MCF 10A (cell line): ENCODE measurements at regions not wholly inside any gene's neighbourhood (a gene's known extent, or its start where the extent isn't known, plus 50 kb on each side); places are given as distances from the start of the nearest gene placed in this dataset.

Experiments
- BruUV-seq: library from RNA; stranded (reverse); fragments of 400-500 nt; replicated peaks from 2 replicates; lab custom pipeline; 2021; lab: Mats Ljungman, UMichigan
- CTCF ChIA-PET: fragments of 300-600 bp; sonication (Branson Sonifier 250); formaldehyde crosslinking; extraction: SDS; loops from one replicate; lab custom pipeline; 2021; ENCODE audit warnings: antibody characterized with exemption, inconsistent platforms; lab: Yijun Ruan, JAX
- POLR2A ChIA-PET: fragments of 300-600, 350-650 bp; sonication (Branson Sonifier 250); formaldehyde crosslinking; extraction: SDS; loops from one replicate; lab custom pipeline; 2020; ENCODE audit warnings: antibody characterized with exemption, inconsistent platforms; lab: Yijun Ruan, JAX
- DNase-seq: peaks from one replicate; pipeline ENCODE4 v3.0.0-alpha.2; 2018; ENCODE audit not compliant: unreplicated experiment
- H3K27ac Mint-ChIP-seq: one replicate; pipeline ENCODE4 v1.8.0; 2022; ENCODE audit warnings: mild to moderate bottlenecking, low read depth, mixed read lengths; ENCODE audit not compliant: unreplicated experiment
- H3K27me3 Mint-ChIP-seq: one replicate; pipeline ENCODE4 v1.8.0; 2022; ENCODE audit warnings: mixed read lengths; ENCODE audit not compliant: insufficient read depth, unreplicated experiment
- H3K36me3 Mint-ChIP-seq: one replicate; pipeline ENCODE4 v1.8.0; 2022; ENCODE audit warnings: mild to moderate bottlenecking, moderate library complexity, mixed read lengths; ENCODE audit not compliant: insufficient read depth, unreplicated experiment
- H3K4me1 Mint-ChIP-seq: one replicate; pipeline ENCODE4 v1.8.0; 2022; ENCODE audit warnings: mixed read lengths; ENCODE audit not compliant: insufficient read depth, unreplicated experiment
- H3K4me3 Mint-ChIP-seq: one replicate; pipeline ENCODE4 v1.8.0; 2022; ENCODE audit warnings: mild to moderate bottlenecking, moderate library complexity, mixed read lengths; ENCODE audit not compliant: unreplicated experiment
- H3K9me3 Mint-ChIP-seq: one replicate; pipeline ENCODE4 v1.8.0; 2022; ENCODE audit warnings: mixed read lengths; ENCODE audit not compliant: unreplicated experiment
- intact Hi-C: fragments of 100-400 bp; cut with micrococcal nuclease; formaldehyde crosslinking; loops from 2 replicates; pipeline ENCODE4 v1.14.1; 2022
- TF ChIP-seq, protein P1 (sequence below): fragments of 200-600 bp; IDR thresholded peaks from one replicate; pipeline ENCODE4 v1.8.0; 2022; ENCODE audit warnings: antibody characterized with exemption, mild to moderate bottlenecking; ENCODE audit not compliant: unreplicated experiment

DNA sequence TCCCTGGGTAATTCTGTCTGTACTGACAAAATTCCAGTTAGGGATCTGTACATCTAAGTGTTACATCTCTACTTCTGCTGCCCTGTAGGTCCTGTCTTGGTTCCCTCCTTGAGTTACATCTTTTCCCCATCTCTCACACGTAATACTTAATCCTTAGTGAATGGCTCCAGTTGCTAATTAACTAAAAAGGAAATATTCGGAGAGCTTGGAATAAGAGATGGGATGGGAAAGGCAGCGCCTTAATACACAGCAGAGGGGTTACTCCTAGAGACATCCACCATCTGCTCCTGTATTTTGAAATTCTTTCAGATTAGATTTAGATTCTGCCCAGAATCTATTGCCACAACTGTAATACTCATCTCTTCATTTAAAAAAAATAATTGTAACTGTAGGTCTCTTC is 384.0 kb downstream of the SAMD5 start:
- BruUV-seq, result no TSS peak
- POLR2A ChIA-PET, result no interaction called here
- intact Hi-C loops, result no loop called here
- no peak for DNase-seq
- Mint-ChIP-seq H3K27me3 (no peaks in the 10 kb centered on the region), H3K36me3 (no peaks in the 10 kb centered on the region), H3K9me3 (peaks cover 8% of the 10 kb centered on the region), H3K4me1 (no peaks in the 10 kb centered on the region), H3K27ac (no peak overlapping the region), H3K4me3 (no peak overlapping the region)
- TF ChIP-seq, protein P1, sequence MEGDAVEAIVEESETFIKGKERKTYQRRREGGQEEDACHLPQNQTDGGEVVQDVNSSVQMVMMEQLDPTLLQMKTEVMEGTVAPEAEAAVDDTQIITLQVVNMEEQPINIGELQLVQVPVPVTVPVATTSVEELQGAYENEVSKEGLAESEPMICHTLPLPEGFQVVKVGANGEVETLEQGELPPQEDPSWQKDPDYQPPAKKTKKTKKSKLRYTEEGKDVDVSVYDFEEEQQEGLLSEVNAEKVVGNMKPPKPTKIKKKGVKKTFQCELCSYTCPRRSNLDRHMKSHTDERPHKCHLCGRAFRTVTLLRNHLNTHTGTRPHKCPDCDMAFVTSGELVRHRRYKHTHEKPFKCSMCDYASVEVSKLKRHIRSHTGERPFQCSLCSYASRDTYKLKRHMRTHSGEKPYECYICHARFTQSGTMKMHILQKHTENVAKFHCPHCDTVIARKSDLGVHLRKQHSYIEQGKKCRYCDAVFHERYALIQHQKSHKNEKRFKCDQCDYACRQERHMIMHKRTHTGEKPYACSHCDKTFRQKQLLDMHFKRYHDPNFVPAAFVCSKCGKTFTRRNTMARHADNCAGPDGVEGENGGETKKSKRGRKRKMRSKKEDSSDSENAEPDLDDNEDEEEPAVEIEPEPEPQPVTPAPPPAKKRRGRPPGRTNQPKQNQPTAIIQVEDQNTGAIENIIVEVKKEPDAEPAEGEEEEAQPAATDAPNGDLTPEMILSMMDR, result no peak
- CTCF ChIA-PET, result no interaction called here

GRCh38 chr6:147895272-147895671 is 386.8 kb downstream of the SAMD5 start:
- Mint-ChIP-seq H3K36me3 (no peaks in the 10 kb centered on the region), H3K9me3 (no peaks in the 10 kb centered on the region), H3K27ac (no peak overlapping the region), H3K27me3 (no peaks in the 10 kb centered on the region), H3K4me1 (no peaks in the 10 kb centered on the region), H3K4me3 (no peak overlapping the region)
- BruUV-seq, result no TSS peak
- POLR2A ChIA-PET, result no interaction called here
- CTCF ChIA-PET, result no interaction called here
- no peak for DNase-seq
- TF ChIP-seq, protein P1, result no peak
- intact Hi-C loops, result no loop called here

- POLR2A ChIA-PET, result interaction anchor here (0.7 to 1.9 kb wide), 3 partner anchors 18 to 37 kb away, joined by 3 to 6 read pairs (median 4); no protein-coding TSS in a partner anchor
- intact Hi-C loops, result no loop called here
- Mint-ChIP-seq H3K4me1 (no peaks in the 10 kb centered on the region), H3K9me3 (no peaks in the 10 kb centered on the region), H3K27me3 (no peaks in the 10 kb centered on the region), H3K4me3 (no peak overlapping the region), H3K36me3 (no peaks in the 10 kb centered on the region), H3K27ac (no peak overlapping the region)
- no peak for DNase-seq
- TF ChIP-seq, protein P1, result no peak
- CTCF ChIA-PET, result no interaction called here
- BruUV-seq, result no TSS peak
These were observed 391.8 kb downstream of the SAMD5 start for GRCh38 chr6:147900247-147900830.

GRCh38 chr6:147903321-147903720 is 394.8 kb downstream of the SAMD5 start:
- POLR2A ChIA-PET, result no interaction called here

More at GRCh38 chr6:147903321-147903720, 394.8 kb downstream of the SAMD5 start:
- TF ChIP-seq, protein P1, result no peak
- Mint-ChIP-seq H3K27me3 (no peaks in the 10 kb centered on the region), H3K4me3 (no peak overlapping the region), H3K4me1 (peaks cover 7% of the 10 kb centered on the region), H3K36me3 (no peaks in the 10 kb centered on the region), H3K27ac (no peak overlapping the region), H3K9me3 (no peaks in the 10 kb centered on the region)
- no peak for DNase-seq
- intact Hi-C loops, result no loop called here
- CTCF ChIA-PET, result interaction anchor here (0.6 kb wide), 1 partner anchor 258 kb away, joined by 3 read pairs; no protein-coding TSS in a partner anchor
- BruUV-seq, result no TSS peak
